Testis (tissue), 2 donors: ENCODE measurements at regions not wholly inside any gene's neighbourhood (a gene's known extent, or its start where the extent isn't known, plus 50 kb on each side); places are given as distances from the start of the nearest gene placed in this dataset.
A peak's percentile ranks its signal among the peaks of the same experiment; 100 is the strongest.

Experiments used
- DNase-seq: peaks from one replicate; pipeline ENCODE4 v3.0.0-alpha.2; 2019
- H3K27ac ChIP-seq, 2 donors: fragments of 200-600 bp; sonication (generic); one replicate each; pipeline ENCODE4 v1.5.1; 2019
- H3K27me3 ChIP-seq: fragments of 200-600 bp; sonication (generic); one replicate; pipeline ENCODE4 v1.5.1; 2019
- H3K36me3 ChIP-seq: fragments of 200-600 bp; sonication (generic); one replicate; pipeline ENCODE4 v1.5.1; 2017; ENCODE audit warnings: low read depth; ENCODE audit errors: missing control alignments
- H3K4me1 ChIP-seq: fragments of 200-600 bp; sonication (generic); one replicate; pipeline ENCODE4 v1.5.1; 2019
- H3K4me3 ChIP-seq, 2 donors: fragments of 200-600 bp; sonication (generic); one replicate each; pipeline ENCODE4 v1.5.1; 2017 to 2019
- H3K9me3 ChIP-seq: fragments of 200-600 bp; sonication (generic); one replicate; pipeline ENCODE4 v1.5.1; 2017
- POLR2A ChIP-seq: fragments of 450-650 bp; IDR thresholded peaks from one replicate; pipeline ENCODE4 v1.6.1; 2017; ENCODE audit warnings: antibody characterized with exemption, mild to moderate bottlenecking, moderate library complexity
- WGBS, 2 donors: methylation state at CpG; one replicate each; pipeline ENCODE4 v1.1.5; 2018; 5-methylcytosine and 5-hydroxymethylcytosine counted together
- intact Hi-C: fragments of 100-400 bp; cut with DNase I; formaldehyde crosslinking; loops from one replicate; pipeline ENCODE4 v1.15.1; 2023; ENCODE audit warnings: low total_unique reads
- TF ChIP-seq, protein P1 (sequence below), 3 experiments: fragments of 450-650 bp in 2 of 3; fragments of 200-600 bp in 1 of 3; sonication (generic) in 1 of 3; IDR thresholded peaks; one replicate each; pipeline ENCODE4 v1.5.1; 2016 to 2019; ENCODE audit warnings: antibody characterized with exemption in 3 of 3, mild to moderate bottlenecking in 2 of 3, moderate library complexity in 1 of 3

- no peaks in the 10 kb centered on the region for H3K9me3 ChIP-seq
- intact Hi-C loops, result no loop called here
- WGBS, 2 donors, result 87 to 93% methylated on average over 4 of the region's 4 CpGs
Measured at GRCh38 chr3:118168175-118168574, 866.5 kb downstream of the IGSF11 start.

GRCh38 chr3:118171236-118171852, 863.3 kb downstream of the IGSF11 start:
- no peak overlapping the region for H3K27ac ChIP-seq
- no peaks in the 10 kb centered on the region for H3K27me3 ChIP-seq
- WGBS, 2 donors, result 71 to 82% methylated on average over 16 to 23 of the region's 35 CpGs
- H3K36me3 ChIP-seq, result no peaks in the 10 kb centered on the region
- peak overlapping the region in 1 of 2 donors; percentile 44 for H3K4me3 ChIP-seq
- no peak for DNase-seq
- no peaks in the 10 kb centered on the region for H3K9me3 ChIP-seq
- intact Hi-C loops, result no loop called here
- no peaks in the 10 kb centered on the region for H3K4me1 ChIP-seq
- TF ChIP-seq POLR2A, result no peak
- TF ChIP-seq, protein P1, sequence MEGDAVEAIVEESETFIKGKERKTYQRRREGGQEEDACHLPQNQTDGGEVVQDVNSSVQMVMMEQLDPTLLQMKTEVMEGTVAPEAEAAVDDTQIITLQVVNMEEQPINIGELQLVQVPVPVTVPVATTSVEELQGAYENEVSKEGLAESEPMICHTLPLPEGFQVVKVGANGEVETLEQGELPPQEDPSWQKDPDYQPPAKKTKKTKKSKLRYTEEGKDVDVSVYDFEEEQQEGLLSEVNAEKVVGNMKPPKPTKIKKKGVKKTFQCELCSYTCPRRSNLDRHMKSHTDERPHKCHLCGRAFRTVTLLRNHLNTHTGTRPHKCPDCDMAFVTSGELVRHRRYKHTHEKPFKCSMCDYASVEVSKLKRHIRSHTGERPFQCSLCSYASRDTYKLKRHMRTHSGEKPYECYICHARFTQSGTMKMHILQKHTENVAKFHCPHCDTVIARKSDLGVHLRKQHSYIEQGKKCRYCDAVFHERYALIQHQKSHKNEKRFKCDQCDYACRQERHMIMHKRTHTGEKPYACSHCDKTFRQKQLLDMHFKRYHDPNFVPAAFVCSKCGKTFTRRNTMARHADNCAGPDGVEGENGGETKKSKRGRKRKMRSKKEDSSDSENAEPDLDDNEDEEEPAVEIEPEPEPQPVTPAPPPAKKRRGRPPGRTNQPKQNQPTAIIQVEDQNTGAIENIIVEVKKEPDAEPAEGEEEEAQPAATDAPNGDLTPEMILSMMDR (IDR thresholded peaks at IDR 0.05), result no peak

More at GRCh38 chr3:118168175-118168574, 866.5 kb downstream of the IGSF11 start:
- no peak for DNase-seq
- no peak for TF ChIP-seq POLR2A
- TF ChIP-seq, protein P1 (IDR thresholded peaks at IDR 0.05), result no peak
- H3K36me3 ChIP-seq, result no peaks in the 10 kb centered on the region
- H3K4me3 ChIP-seq, result no peak overlapping the region
- H3K27me3 ChIP-seq, result no peaks in the 10 kb centered on the region
- H3K4me1 ChIP-seq, result no peaks in the 10 kb centered on the region
- no peak overlapping the region for H3K27ac ChIP-seq

- Histone ChIP-seq H3K4me1 (no peaks in the 10 kb centered on the region), H3K36me3 (no peaks in the 10 kb centered on the region), H3K27ac (no peak overlapping the region), H3K4me3 (no peak overlapping the region), H3K9me3 (no peaks in the 10 kb centered on the region), H3K27me3 (no peaks in the 10 kb centered on the region)
- no peak for DNase-seq
- intact Hi-C loops, result no loop called here
- TF ChIP-seq, protein P1 (IDR thresholded peaks at IDR 0.05), result no peak
- TF ChIP-seq POLR2A, result no peak
Measured at GRCh38 chr3:118180853-118181252, 853.8 kb downstream of the IGSF11 start.

GRCh38 chr3:118181274-118181673, 853.4 kb downstream of the IGSF11 start:
- Histone ChIP-seq H3K4me3 (no peak overlapping the region), H3K27ac (no peak overlapping the region), H3K36me3 (no peaks in the 10 kb centered on the region), H3K4me1 (no peaks in the 10 kb centered on the region), H3K27me3 (no peaks in the 10 kb centered on the region), H3K9me3 (no peaks in the 10 kb centered on the region)
- no peak for TF ChIP-seq POLR2A
- TF ChIP-seq, protein P1 (IDR thresholded peaks at IDR 0.05), result no peak
- WGBS, 2 donors, result 82 to 84% methylated on average over 1 of the region's 1 CpG
- intact Hi-C loops, result no loop called here
- DNase-seq, result no peak

DNA sequence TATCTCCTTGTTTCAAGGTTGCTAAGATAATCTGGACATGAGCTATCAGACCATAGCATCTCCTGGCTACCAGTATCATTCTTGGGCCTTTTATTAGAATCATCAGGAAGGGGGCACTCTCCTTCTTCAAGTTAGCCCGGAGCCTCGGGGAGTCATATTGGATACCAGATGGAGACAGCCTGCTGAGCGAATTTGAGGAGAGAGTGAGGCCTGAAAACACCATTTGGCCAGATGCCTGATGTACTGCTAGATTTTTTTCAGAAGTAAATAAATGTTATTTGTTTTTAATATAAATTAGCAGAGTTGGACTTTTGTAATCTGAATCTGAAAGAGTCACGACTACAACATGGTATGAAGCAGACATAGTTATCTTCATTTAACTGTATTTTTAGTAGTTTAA, 848.6 kb downstream of the IGSF11 start:
- no peak for DNase-seq
- no peak overlapping the region for H3K27ac ChIP-seq
- H3K9me3 ChIP-seq, result no peaks in the 10 kb centered on the region
- 50 to 65% methylated on average over 4 of the region's 4 CpGs for WGBS, 2 donors
- H3K27me3 ChIP-seq, result no peaks in the 10 kb centered on the region
- no peak for TF ChIP-seq POLR2A
- TF ChIP-seq, protein P1 (IDR thresholded peaks at IDR 0.05), result no peak
- intact Hi-C loops, result no loop called here
- no peaks in the 10 kb centered on the region for H3K36me3 ChIP-seq
- H3K4me3 ChIP-seq, result no peak overlapping the region
- H3K4me1 ChIP-seq, result no peaks in the 10 kb centered on the region
